Peyer's patch (tissue), 4 donors: ENCODE measurements at regions not wholly inside any gene's neighbourhood (a gene's known extent, or its start where the extent isn't known, plus 50 kb on each side); places are given as distances from the start of the nearest gene placed in this dataset.

Source experiments
- POLR2A ChIP-seq, 2 donors: fragments of 450-650 bp; IDR thresholded peaks; one replicate each; pipeline ENCODE4 v1.5.1; 2017; ENCODE audit warnings: antibody characterized with exemption in 2 of 2, mild to moderate bottlenecking in 2 of 2, moderate library complexity in 2 of 2
- TF ChIP-seq, protein P1 (sequence below), 6 experiments: fragments of 450-650 bp in 4 of 6; fragments of 200-600 bp in 2 of 6; sonication (generic) in 1 of 6; IDR thresholded peaks; one replicate each; pipeline ENCODE4 v1.5.1; 2017 to 2019; ENCODE audit warnings: antibody characterized with exemption in 6 of 6, mild to moderate bottlenecking in 3 of 6, moderate library complexity in 1 of 6

DNA sequence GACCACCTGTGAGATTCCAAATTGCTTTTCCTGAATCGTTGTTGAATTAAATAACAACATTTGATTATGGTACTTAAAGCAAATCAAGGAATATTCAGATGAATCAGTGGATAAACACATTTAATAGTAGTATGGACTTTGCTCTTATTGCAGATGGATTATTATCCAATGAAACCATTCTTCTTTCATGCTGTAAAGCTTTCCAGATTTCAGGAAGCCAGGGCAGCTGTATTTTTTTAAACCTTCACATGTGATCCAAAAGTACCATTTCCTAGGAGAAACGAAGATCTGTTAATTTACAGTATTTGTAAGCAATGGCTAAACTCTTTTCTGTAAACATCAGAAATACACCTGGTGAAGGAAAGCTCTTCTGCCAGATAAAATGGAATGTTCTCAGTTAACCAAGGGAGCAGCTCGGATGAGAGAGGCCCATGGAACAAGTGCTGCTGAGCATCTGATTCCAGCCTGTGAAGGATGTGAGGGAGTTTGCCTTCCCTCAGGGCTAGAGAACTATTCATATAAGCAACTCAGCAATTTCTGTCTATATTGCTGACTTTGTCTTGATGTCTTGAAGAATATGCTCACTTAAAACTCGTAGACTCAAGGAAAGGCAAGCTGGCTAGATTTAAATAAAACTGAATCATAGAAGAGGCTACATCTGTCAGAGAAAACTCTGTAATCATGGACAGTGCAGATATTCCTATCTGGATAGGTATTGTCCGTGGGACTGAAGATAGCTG, 94.4 kb upstream of the LIMCH1 start:
- TF ChIP-seq, protein P1, sequence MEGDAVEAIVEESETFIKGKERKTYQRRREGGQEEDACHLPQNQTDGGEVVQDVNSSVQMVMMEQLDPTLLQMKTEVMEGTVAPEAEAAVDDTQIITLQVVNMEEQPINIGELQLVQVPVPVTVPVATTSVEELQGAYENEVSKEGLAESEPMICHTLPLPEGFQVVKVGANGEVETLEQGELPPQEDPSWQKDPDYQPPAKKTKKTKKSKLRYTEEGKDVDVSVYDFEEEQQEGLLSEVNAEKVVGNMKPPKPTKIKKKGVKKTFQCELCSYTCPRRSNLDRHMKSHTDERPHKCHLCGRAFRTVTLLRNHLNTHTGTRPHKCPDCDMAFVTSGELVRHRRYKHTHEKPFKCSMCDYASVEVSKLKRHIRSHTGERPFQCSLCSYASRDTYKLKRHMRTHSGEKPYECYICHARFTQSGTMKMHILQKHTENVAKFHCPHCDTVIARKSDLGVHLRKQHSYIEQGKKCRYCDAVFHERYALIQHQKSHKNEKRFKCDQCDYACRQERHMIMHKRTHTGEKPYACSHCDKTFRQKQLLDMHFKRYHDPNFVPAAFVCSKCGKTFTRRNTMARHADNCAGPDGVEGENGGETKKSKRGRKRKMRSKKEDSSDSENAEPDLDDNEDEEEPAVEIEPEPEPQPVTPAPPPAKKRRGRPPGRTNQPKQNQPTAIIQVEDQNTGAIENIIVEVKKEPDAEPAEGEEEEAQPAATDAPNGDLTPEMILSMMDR (IDR thresholded peaks at IDR 0.05) = no peak
- TF ChIP-seq POLR2A (IDR thresholded peaks at IDR 0.05) = no peak
